PC-3 (cell line): ENCODE measurements at regions not wholly inside any gene's neighbourhood (a gene's known extent, or its start where the extent isn't known, plus 50 kb on each side); places are given as distances from the start of the nearest gene placed in this dataset.

Experiments
- ATAC-seq: fragments of 200-7000 bp; cut with Tn5 transposase; 2 replicates; pipeline ENCODE4 v1.9.1; 2020; ENCODE audit warnings: mild to moderate bottlenecking, moderate library complexity
- BruUV-seq: library from RNA; stranded (reverse); fragments of 400-500 nt; replicated peaks from 2 replicates; lab custom pipeline; 2021; lab: Mats Ljungman, UMichigan
- CTCF ChIA-PET: fragments of 300-600 bp; sonication (Branson Sonifier 250); formaldehyde crosslinking; loops from one replicate; lab custom pipeline; 2022; ENCODE audit warnings: antibody characterized with exemption; lab: Charles Lee
- POLR2A ChIA-PET: fragments of 300-600 bp; sonication (Branson Sonifier 250); formaldehyde crosslinking; loops from one replicate; lab custom pipeline; 2022; ENCODE audit warnings: antibody characterized with exemption; ENCODE audit not compliant: unreplicated experiment; lab: Charles Lee
- DNase-seq: peaks from one replicate; pipeline ENCODE4 v3.0.0-alpha.2; 2015
- H2AFZ ChIP-seq: fragments of 300-600 bp; sonication (generic); 2 replicates; pipeline ENCODE4 v1.6.0; 2016; ENCODE audit warnings: antibody characterized with exemption, low read length
- H3F3A ChIP-seq: fragments of 300-600 bp; sonication (generic); one replicate; pipeline ENCODE4 v1.6.0; 2017; ENCODE audit warnings: antibody characterized with exemption, low read length, control low read depth, mild to moderate bottlenecking; ENCODE audit not compliant: unreplicated experiment
- H3K27ac ChIP-seq: fragments of 300-600 bp; sonication (generic); 2 replicates; pipeline ENCODE4 v1.5.1; 2016; ENCODE audit warnings: mild to moderate bottlenecking, low read length
- H3K27me3 ChIP-seq: fragments of 300-600 bp; sonication (generic); 2 replicates; pipeline ENCODE4 v1.6.1; 2016; ENCODE audit warnings: low read length, mixed read lengths
- H3K36me3 ChIP-seq: fragments of 300-600 bp; sonication (generic); 2 replicates; pipeline ENCODE4 v1.6.1; 2016; ENCODE audit warnings: low read depth, mixed run types, low read length, mixed read lengths
- H3K4me1 ChIP-seq: fragments of 300-600 bp; sonication (generic); 2 replicates; pipeline ENCODE4 v1.5.1; 2016; ENCODE audit warnings: low read length; ENCODE audit not compliant: insufficient read depth
- H3K4me2 ChIP-seq: fragments of 300-600 bp; sonication (generic); 2 replicates; pipeline ENCODE4 v1.6.0; 2016; ENCODE audit warnings: low read length
- H3K4me3 ChIP-seq: fragments of 300-600 bp; sonication (generic); 2 replicates; pipeline ENCODE4 v1.5.1; 2016; ENCODE audit warnings: mild to moderate bottlenecking, low read length, mixed read lengths
- H3K79me2 ChIP-seq: fragments of 300-600 bp; sonication (generic); 2 replicates; pipeline ENCODE4 v1.6.1; 2017; ENCODE audit warnings: low read length, mixed read lengths
- H3K9ac ChIP-seq: fragments of 300-600 bp; sonication (generic); 2 replicates; pipeline ENCODE4 v1.6.0; 2016; ENCODE audit warnings: mild to moderate bottlenecking, low read length
- H3K9me2 ChIP-seq: fragments of 300-600 bp; sonication (generic); replicated peaks from 2 replicates; pipeline ENCODE4 v1.6.1; 2016; ENCODE audit warnings: mixed run types, low read length, mixed read lengths
- H3K9me3 ChIP-seq: fragments of 300-600 bp; sonication (generic); 2 replicates; pipeline ENCODE4 v1.6.1; 2016; ENCODE audit warnings: low read length, mixed read lengths
- H4K20me1 ChIP-seq: fragments of 300-600 bp; sonication (generic); 2 replicates; pipeline ENCODE4 v1.6.1; 2016; ENCODE audit warnings: low read length, mixed read lengths
- EZH2 ChIP-seq: fragments of 300-600 bp; sonication (generic); IDR thresholded peaks from one replicate; pipeline ENCODE4 v1.6.1; 2017; ENCODE audit warnings: antibody characterized with exemption, mild to moderate bottlenecking, low read length; ENCODE audit not compliant: unreplicated experiment
- EZH2phosphoT487 ChIP-seq: fragments of 300-600 bp; sonication (generic); IDR thresholded peaks from 2 replicates; pipeline ENCODE4 v1.6.1; 2018; ENCODE audit warnings: mild to moderate bottlenecking, antibody characterized with exemption, low read length, borderline replicate concordance
- intact Hi-C: fragments of 100-400 bp; cut with micrococcal nuclease; formaldehyde crosslinking; loops from 2 replicates; pipeline ENCODE4 v1.9.0; 2023
- TF ChIP-seq, protein P1 (sequence below): fragments of 300-600 bp; sonication (generic); conservative IDR thresholded peaks from 2 replicates; pipeline ENCODE4 v1.5.1; 2017; ENCODE audit warnings: antibody characterized with exemption, low read depth, mild to moderate bottlenecking, low read length

DNA sequence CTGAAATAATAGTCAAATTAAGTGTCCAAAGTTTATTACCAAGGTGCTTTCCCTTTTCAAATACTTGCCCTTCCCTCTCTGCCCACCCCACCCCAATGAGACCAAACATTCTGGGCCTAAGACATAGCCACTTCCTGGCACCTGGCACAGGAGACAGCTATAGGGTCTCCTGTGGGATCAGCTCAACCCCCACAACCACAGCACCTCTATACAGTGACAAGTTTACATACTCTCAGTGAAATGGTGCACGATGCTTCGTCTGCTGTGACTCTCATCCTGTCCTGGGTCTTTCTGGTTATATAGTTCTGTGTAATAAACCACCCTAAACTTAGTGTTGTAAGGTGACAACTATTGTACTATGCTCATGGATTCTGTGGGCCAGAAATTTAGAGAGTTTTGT lies 466.2 kb downstream of the FBXO15 start:
- POLR2A ChIA-PET = no interaction called here
- intact Hi-C loops = loop anchor here (10.0 kb wide), 2 partner anchors 163 to 297 kb away; no protein-coding TSS in a partner anchor
- no peak overlapping the region for H3K9ac ChIP-seq
- no peaks in the 10 kb centered on the region for H3K27me3 ChIP-seq
- DNase-seq (no peak), ATAC-seq (no peak)
- peaks cover 39% of the 10 kb centered on the region for H3K4me1 ChIP-seq
- H4K20me1 ChIP-seq = no peaks in the 10 kb centered on the region
- H3K27ac ChIP-seq = no peak overlapping the region
- no peak overlapping the region for H2AFZ ChIP-seq
- H3K79me2 ChIP-seq = no peaks in the 10 kb centered on the region
- no peaks in the 10 kb centered on the region for H3K36me3 ChIP-seq
- no peak overlapping the region for H3K4me2 ChIP-seq
- BruUV-seq = no TSS peak
- H3K9me2 ChIP-seq = no peaks in the 10 kb centered on the region
- no peaks in the 10 kb centered on the region for H3F3A ChIP-seq
- H3K9me3 ChIP-seq = no peaks in the 10 kb centered on the region
- H3K4me3 ChIP-seq = no peak overlapping the region
- TF ChIP-seq, protein P1, sequence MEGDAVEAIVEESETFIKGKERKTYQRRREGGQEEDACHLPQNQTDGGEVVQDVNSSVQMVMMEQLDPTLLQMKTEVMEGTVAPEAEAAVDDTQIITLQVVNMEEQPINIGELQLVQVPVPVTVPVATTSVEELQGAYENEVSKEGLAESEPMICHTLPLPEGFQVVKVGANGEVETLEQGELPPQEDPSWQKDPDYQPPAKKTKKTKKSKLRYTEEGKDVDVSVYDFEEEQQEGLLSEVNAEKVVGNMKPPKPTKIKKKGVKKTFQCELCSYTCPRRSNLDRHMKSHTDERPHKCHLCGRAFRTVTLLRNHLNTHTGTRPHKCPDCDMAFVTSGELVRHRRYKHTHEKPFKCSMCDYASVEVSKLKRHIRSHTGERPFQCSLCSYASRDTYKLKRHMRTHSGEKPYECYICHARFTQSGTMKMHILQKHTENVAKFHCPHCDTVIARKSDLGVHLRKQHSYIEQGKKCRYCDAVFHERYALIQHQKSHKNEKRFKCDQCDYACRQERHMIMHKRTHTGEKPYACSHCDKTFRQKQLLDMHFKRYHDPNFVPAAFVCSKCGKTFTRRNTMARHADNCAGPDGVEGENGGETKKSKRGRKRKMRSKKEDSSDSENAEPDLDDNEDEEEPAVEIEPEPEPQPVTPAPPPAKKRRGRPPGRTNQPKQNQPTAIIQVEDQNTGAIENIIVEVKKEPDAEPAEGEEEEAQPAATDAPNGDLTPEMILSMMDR = no peak
- TF ChIP-seq EZH2phosphoT487 (no peak), EZH2 (no peak)
- CTCF ChIA-PET = no interaction called here

- BruUV-seq = no TSS peak
- H3K4me1 ChIP-seq = peaks cover 37% of the 10 kb centered on the region
- peak overlapping the region; percentile 49 for H3K4me2 ChIP-seq
- H3K27ac ChIP-seq = peak overlapping the region; percentile 20
- H3K27me3 ChIP-seq = no peaks in the 10 kb centered on the region
- H3K79me2 ChIP-seq = no peaks in the 10 kb centered on the region
- H3K9ac ChIP-seq = no peak overlapping the region
- H3K9me2 ChIP-seq = no peaks in the 10 kb centered on the region
- H3K4me3 ChIP-seq = no peak overlapping the region
- H3F3A ChIP-seq = no peaks in the 10 kb centered on the region
- POLR2A ChIA-PET = no interaction called here
- CTCF ChIA-PET = no interaction called here
- no peaks in the 10 kb centered on the region for H3K36me3 ChIP-seq
- DNase-seq = peak; percentile 85
- ATAC-seq = peak; percentile 69
- no peaks in the 10 kb centered on the region for H3K9me3 ChIP-seq
- H2AFZ ChIP-seq = no peak overlapping the region
- H4K20me1 ChIP-seq = no peaks in the 10 kb centered on the region
- intact Hi-C loops = loop anchor here (10.0 kb wide), 2 partner anchors 165 to 295 kb away; no protein-coding TSS in a partner anchor
- TF ChIP-seq EZH2phosphoT487 = no peak
- TF ChIP-seq EZH2 = no peak
- TF ChIP-seq, protein P1 = no peak
Observed at GRCh38 chr18:73679941-73680712, 467.5 kb downstream of the FBXO15 start.

- Histone ChIP-seq H3K79me2 (no peaks in the 10 kb centered on the region), H3K4me2 (no peak overlapping the region), H3F3A (no peaks in the 10 kb centered on the region), H3K27me3 (no peaks in the 10 kb centered on the region), H2AFZ (no peak overlapping the region), H3K9me2 (no peaks in the 10 kb centered on the region), H3K4me1 (peaks cover 19% of the 10 kb centered on the region), H3K9ac (no peak overlapping the region), H3K4me3 (no peak overlapping the region), H4K20me1 (no peaks in the 10 kb centered on the region), H3K36me3 (no peaks in the 10 kb centered on the region), H3K27ac (no peak overlapping the region), H3K9me3 (no peaks in the 10 kb centered on the region)
- ChIA-PET CTCF (no interaction called here), POLR2A (no interaction called here)
- TF ChIP-seq EZH2 (no peak), EZH2phosphoT487 (no peak)
- TF ChIP-seq, protein P1 = no peak
- intact Hi-C loops = no loop called here
- DNase-seq (no peak), ATAC-seq (no peak)
- BruUV-seq = no TSS peak
Observed at GRCh38 chr18:73677450-73677849, 470.2 kb downstream of the FBXO15 start.
